ENCODE measurements at regions not wholly inside any gene's neighbourhood (a gene's known extent, or its start where the extent isn't known, plus 50 kb on each side); places are given as distances from the start of the nearest gene placed in this dataset.

DNA sequence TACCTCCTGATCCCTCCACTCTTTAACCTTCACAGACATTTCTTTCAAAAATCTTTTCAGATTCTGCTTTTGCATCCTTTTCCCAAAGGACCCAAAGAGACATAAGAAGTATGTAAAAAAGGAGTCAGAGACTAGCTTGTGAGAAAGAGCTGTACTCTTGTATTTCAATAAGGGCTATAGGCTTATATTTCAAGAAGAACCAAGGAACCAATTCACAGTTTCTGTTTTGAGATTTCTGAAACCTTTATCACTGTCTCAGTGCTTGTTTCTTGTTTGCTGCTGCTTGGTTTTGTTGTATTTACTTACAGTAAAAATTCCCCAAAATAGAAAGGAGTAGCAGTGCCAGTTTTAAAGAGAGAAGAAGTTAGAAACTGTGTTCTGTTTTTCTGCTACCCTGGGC is 461.6 kb upstream of the ID4 start:
- TF ChIP-seq, protein P1, sequence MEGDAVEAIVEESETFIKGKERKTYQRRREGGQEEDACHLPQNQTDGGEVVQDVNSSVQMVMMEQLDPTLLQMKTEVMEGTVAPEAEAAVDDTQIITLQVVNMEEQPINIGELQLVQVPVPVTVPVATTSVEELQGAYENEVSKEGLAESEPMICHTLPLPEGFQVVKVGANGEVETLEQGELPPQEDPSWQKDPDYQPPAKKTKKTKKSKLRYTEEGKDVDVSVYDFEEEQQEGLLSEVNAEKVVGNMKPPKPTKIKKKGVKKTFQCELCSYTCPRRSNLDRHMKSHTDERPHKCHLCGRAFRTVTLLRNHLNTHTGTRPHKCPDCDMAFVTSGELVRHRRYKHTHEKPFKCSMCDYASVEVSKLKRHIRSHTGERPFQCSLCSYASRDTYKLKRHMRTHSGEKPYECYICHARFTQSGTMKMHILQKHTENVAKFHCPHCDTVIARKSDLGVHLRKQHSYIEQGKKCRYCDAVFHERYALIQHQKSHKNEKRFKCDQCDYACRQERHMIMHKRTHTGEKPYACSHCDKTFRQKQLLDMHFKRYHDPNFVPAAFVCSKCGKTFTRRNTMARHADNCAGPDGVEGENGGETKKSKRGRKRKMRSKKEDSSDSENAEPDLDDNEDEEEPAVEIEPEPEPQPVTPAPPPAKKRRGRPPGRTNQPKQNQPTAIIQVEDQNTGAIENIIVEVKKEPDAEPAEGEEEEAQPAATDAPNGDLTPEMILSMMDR (conservative IDR thresholded peaks at IDR 0.05; ENCODE audit: low read length), result no peak
- no peak overlapping the region for H3K4me3 ChIP-seq (ENCODE audit: low read length)
- no peak for DNase-seq (ENCODE audit: low read depth)

DNA sequence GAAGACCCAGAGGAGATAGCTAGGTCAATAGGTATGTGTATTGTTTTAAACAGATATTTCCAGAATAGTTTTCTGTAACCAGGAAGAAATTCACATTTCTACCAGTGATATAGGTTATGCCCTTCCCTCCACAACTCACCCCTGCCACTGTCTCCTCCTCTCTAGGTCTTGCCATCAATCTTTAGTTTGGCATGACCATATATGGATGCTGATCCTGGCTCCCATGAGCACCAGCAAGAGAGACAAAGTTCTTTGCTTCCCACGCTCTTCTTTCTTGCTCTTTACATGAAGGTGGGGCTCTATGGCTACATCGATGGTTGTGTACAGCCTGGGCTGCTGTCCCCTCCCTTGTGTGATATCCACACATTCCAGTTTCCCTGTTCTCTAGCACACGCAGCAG is 459.4 kb upstream of the ID4 start:
- no peak for DNase-seq (ENCODE audit: low read depth)
- TF ChIP-seq, protein P1 (conservative IDR thresholded peaks at IDR 0.05; ENCODE audit: low read length), result no peak

DNA sequence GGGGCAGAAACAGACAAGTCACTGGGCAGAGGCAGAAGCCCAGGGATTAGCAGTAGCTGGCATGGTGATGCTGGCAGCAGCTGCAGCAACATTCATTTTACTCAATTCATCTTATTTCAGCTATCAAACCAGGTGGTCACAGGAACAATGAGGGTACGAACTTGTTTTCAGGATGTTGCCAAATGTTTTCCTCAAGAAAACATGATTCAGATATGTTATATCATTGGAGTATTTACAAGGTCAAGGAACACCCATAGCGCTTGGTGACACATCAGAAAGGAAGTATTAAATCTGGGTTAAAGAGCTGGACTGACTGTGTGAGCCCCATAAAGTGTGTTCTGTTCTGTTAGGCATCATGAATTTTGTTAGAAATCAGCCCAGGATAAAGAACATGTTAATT is 456.9 kb upstream of the ID4 start:
- TF ChIP-seq, protein P1 (conservative IDR thresholded peaks at IDR 0.05; ENCODE audit: low read length), result no peak
- no peak overlapping the region for H3K4me3 ChIP-seq (ENCODE audit: low read length)
- no peak for DNase-seq (ENCODE audit: low read depth)

More for the DNA sequence above, 459.4 kb upstream of the ID4 start:
- no peak overlapping the region for H3K4me3 ChIP-seq (ENCODE audit: low read length)

DNA sequence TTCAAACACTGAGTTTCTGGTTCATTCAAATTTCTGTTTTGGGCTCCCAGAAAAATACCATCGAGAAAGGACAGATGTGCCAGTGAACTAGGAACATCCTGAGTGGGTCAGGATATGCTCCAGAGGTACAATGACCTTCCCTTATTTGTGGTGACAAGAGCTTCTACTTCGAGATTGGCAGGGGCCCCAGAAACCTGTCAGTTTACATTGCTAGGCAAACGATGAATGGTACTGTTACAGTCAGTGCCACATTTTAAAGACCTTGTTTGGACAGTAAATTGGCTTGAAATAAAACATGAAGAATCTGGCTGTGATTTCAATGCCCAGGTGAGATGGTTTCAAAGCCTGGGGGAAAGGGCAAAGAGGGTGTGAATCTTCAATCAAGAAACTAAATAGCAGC is 454.5 kb upstream of the ID4 start:
- no peak overlapping the region for H3K4me3 ChIP-seq (ENCODE audit: low read length)
- no peak for DNase-seq (ENCODE audit: low read depth)
- TF ChIP-seq, protein P1 (conservative IDR thresholded peaks at IDR 0.05; ENCODE audit: low read length), result no peak

DNA sequence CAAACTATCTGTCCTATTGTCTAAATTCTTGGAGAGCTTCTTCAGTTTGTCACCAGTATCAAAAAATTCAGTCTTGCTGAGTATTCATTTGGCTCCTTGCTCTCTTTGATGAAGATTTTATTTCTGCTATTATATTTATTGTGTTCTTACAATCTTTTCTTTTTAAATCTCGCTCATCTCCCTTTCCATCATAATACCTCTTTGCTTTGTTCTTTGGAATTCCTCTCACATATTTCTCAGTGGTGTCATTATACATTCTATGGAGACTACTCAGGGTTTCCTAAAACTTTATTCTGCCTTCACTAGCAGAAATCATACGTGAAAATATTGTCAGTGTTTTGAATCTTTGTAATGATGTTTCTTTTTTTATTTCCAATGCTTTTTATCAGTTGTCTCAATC is 445.2 kb upstream of the ID4 start:
- TF ChIP-seq, protein P1 (conservative IDR thresholded peaks at IDR 0.05; ENCODE audit: low read length), result no peak
- no peak for DNase-seq (ENCODE audit: low read depth)
- H3K4me3 ChIP-seq (ENCODE audit: low read length), result no peak overlapping the region

DNA sequence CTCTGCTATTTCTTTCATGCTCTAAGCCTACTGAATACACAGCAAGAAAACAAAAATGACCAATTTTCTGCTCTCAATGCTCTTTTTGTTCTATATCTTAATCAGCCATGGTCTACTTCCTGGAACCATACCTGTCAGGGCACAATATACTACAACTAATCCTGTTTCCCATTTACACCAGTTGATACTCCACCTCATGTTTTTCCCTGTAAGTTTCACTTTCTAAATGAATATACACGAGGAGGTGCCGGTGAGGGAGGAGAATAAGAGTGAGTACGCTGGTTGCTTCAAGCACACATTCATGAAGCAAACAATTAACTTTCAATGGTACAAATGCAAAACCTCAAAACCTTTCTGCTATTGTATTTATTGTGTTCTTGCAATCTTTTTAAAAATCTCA is 443.1 kb upstream of the ID4 start:
- TF ChIP-seq, protein P1 (conservative IDR thresholded peaks at IDR 0.05; ENCODE audit: low read length), result no peak
- no peak for DNase-seq (ENCODE audit: low read depth)
- no peak overlapping the region for H3K4me3 ChIP-seq (ENCODE audit: low read length)

DNA sequence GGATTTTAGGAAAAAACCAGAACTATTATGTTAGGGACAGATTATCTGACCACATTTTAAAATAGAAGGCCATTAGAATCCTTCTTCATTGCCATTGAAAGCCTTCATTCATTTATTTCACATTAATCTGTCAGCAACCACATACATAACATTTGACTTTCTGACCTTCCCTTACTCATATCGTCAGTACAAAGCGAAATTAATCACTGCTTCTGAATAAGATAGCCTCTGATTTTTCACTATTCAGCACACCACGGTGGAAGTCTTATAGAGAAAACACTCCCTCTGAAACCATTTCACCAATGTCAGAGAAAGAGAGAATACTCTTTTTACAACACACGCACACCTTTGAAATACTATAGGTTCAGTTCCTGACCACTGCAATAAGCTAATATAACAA is 442.5 kb upstream of the ID4 start:
- TF ChIP-seq, protein P1 (conservative IDR thresholded peaks at IDR 0.05; ENCODE audit: low read length), result no peak
- no peak overlapping the region for H3K4me3 ChIP-seq (ENCODE audit: low read length)
- no peak for DNase-seq (ENCODE audit: low read depth)
